ENCODE measurements at regions not wholly inside any gene's neighbourhood (a gene's known extent, or its start where the extent isn't known, plus 50 kb on each side); places are given as distances from the start of the nearest gene placed in this dataset.
"Not testable (repeated sequence)": the region's sequence is repeated elsewhere in the genome, so short reads cannot be mapped to it uniquely, and the experiment has no call there.

GRCh38 chr17:445839-446238, 93.2 kb upstream of the RPH3AL start, which contains the start of gene RFLNB:
TSS of gene RFLNB (minus strand) at chr17:445939.
- not testable (repeated sequence) for DNase-seq

GRCh38 chr17:444879-445454, 92.4 kb upstream of the RPH3AL start:
- DNase-seq: no peak

GRCh38 chr17:443109-443508, 90.5 kb upstream of the RPH3AL start:
- DNase-seq: no peak

- DNase-seq: no peak
These were observed 88.7 kb upstream of the RPH3AL start for GRCh38 chr17:441155-441950.

- DNase-seq: no peak
These were observed 85.6 kb upstream of the RPH3AL start for GRCh38 chr17:438191-438590.

GRCh38 chr17:437545-437944, 84.9 kb upstream of the RPH3AL start:
- DNase-seq: no peak

GRCh38 chr17:436571-436970, 84.0 kb upstream of the RPH3AL start:
- no peak for DNase-seq

- not testable (repeated sequence) for DNase-seq
These were observed 79.9 kb upstream of the RPH3AL start for GRCh38 chr17:432471-432870.

- DNase-seq: no peak
These were observed 78.9 kb upstream of the RPH3AL start for GRCh38 chr17:431494-431893.

- DNase-seq: no peak
These were observed 77.0 kb upstream of the RPH3AL start for GRCh38 chr17:429589-429988.

GRCh38 chr17:428414-428813, 75.8 kb upstream of the RPH3AL start:
- no peak for DNase-seq

- DNase-seq: no peak
These were observed 75.3 kb upstream of the RPH3AL start for GRCh38 chr17:427891-428290.

- DNase-seq: no peak
These were observed 74.7 kb upstream of the RPH3AL start for GRCh38 chr17:427327-427726.

- no peak for DNase-seq
These were observed 69.8 kb upstream of the RPH3AL start for GRCh38 chr17:422196-422930.

- no peak for DNase-seq
These were observed 68.0 kb upstream of the RPH3AL start for GRCh38 chr17:420479-421175.

GRCh38 chr17:419073-419735, 66.6 kb upstream of the RPH3AL start:
- DNase-seq: peak; percentile 28

- peak; percentile 51 for DNase-seq
These were observed 65.8 kb upstream of the RPH3AL start for GRCh38 chr17:418421-418751.

- DNase-seq: no peak
These were observed 65.2 kb upstream of the RPH3AL start for GRCh38 chr17:417691-418420.

GRCh38 chr17:416293-417206, 63.9 kb upstream of the RPH3AL start:
- DNase-seq: peak; percentile 49

GRCh38 chr17:413706-414380, 61.2 kb upstream of the RPH3AL start:
- DNase-seq: peak; percentile 20

GRCh38 chr17:413016-413350, 60.4 kb upstream of the RPH3AL start:
- peak; percentile 41 for DNase-seq
